Astrocyte (in vitro differentiated cells and primary cell): ENCODE measurements at regions not wholly inside any gene's neighbourhood (a gene's known extent, or its start where the extent isn't known, plus 50 kb on each side); places are given as distances from the start of the nearest gene placed in this dataset.
"Not testable (repeated sequence)": the region's sequence is repeated elsewhere in the genome, so short reads cannot be mapped to it uniquely, and the experiment has no call there.

Experiments
- DNase-seq: peaks from one replicate; pipeline ENCODE4 v3.0.0-alpha.2; 2010; ENCODE audit warnings: low read depth
- FAIRE-seq: peaks from 2 replicates; lab custom pipeline; 2011; peaks lifted over from hg19 to GRCh38; lab: Jason Lieb, UNC
- H2AFZ ChIP-seq: 2 replicates; pipeline ENCODE4 v1.6.0; 2012; ENCODE audit warnings: low read depth, low read length, inconsistent platforms
- H3K27ac ChIP-seq: 2 replicates; pipeline ENCODE4 v1.5.1; 2011; ENCODE audit warnings: low read depth, low read length, inconsistent platforms
- H3K27me3 ChIP-seq: 2 replicates; pipeline ENCODE4 v1.6.0; 2011; ENCODE audit warnings: low read length, inconsistent platforms; ENCODE audit not compliant: insufficient read depth
- H3K36me3 ChIP-seq: 2 replicates; pipeline ENCODE4 v1.5.1; 2011; ENCODE audit warnings: low read length, inconsistent platforms; ENCODE audit not compliant: insufficient read depth
- H3K4me1 ChIP-seq: 2 replicates; pipeline ENCODE4 v1.5.1; 2011; ENCODE audit warnings: low read length, inconsistent platforms; ENCODE audit not compliant: insufficient read depth
- H3K4me2 ChIP-seq: 2 replicates; pipeline ENCODE4 v1.6.0; 2012; ENCODE audit warnings: low read length, inconsistent platforms
- H3K4me3 ChIP-seq: 2 replicates; pipeline ENCODE4 v1.5.1; 2011; ENCODE audit warnings: low read depth, mild to moderate bottlenecking, low read length, inconsistent platforms; ENCODE audit not compliant: insufficient read depth
- H3K79me2 ChIP-seq: 2 replicates; pipeline ENCODE4 v1.6.0; 2012; ENCODE audit warnings: mild to moderate bottlenecking, low read length, inconsistent platforms; ENCODE audit not compliant: insufficient read depth
- H3K9ac ChIP-seq: 2 replicates; pipeline ENCODE4 v1.6.0; 2012; ENCODE audit warnings: mild to moderate bottlenecking, low read length, inconsistent platforms
- H3K9me3 ChIP-seq: 2 replicates; pipeline ENCODE4 v1.5.1; 2012; ENCODE audit warnings: low read depth, mild to moderate bottlenecking, low read length, inconsistent platforms; ENCODE audit not compliant: insufficient read depth
- H4K20me1 ChIP-seq: 2 replicates; pipeline ENCODE4 v1.6.0; 2012; ENCODE audit warnings: low read length, inconsistent platforms; ENCODE audit not compliant: insufficient read depth
- H3K27ac Mint-ChIP-seq: one replicate; pipeline ENCODE4 v1.8.0; 2021; ENCODE audit warnings: mild to moderate bottlenecking, mixed read lengths; ENCODE audit not compliant: unreplicated experiment
- H3K27me3 Mint-ChIP-seq: one replicate; pipeline ENCODE4 v1.8.0; 2021; ENCODE audit warnings: low read depth, mixed read lengths; ENCODE audit not compliant: unreplicated experiment
- H3K36me3 Mint-ChIP-seq: one replicate; pipeline ENCODE4 v1.8.0; 2021; ENCODE audit warnings: low read depth, mixed read lengths; ENCODE audit not compliant: unreplicated experiment
- H3K4me1 Mint-ChIP-seq: one replicate; pipeline ENCODE4 v1.8.0; 2021; ENCODE audit warnings: low read depth, mixed read lengths; ENCODE audit not compliant: unreplicated experiment
- H3K4me3 Mint-ChIP-seq: one replicate; pipeline ENCODE4 v1.8.0; 2021; ENCODE audit warnings: mild to moderate bottlenecking, moderate library complexity, mixed read lengths; ENCODE audit not compliant: unreplicated experiment
- H3K9me3 Mint-ChIP-seq: one replicate; pipeline ENCODE4 v1.8.0; 2021; ENCODE audit warnings: mild to moderate bottlenecking, mixed read lengths; ENCODE audit not compliant: unreplicated experiment
- CTCF ChIP-seq: IDR thresholded peaks from 2 replicates; pipeline ENCODE4 v1.5.1; 2011; ENCODE audit warnings: low read depth, mild to moderate bottlenecking, inconsistent platforms, low read length, moderate library complexity; ENCODE audit not compliant: insufficient read depth
- EZH2 ChIP-seq: IDR thresholded peaks from 2 replicates; pipeline ENCODE4 v1.6.1; 2012; ENCODE audit warnings: mild to moderate bottlenecking, low read length, inconsistent platforms; ENCODE audit not compliant: insufficient read depth

- H3K9me3 ChIP-seq, result no peaks in the 10 kb centered on the region
- H2AFZ ChIP-seq, result no peak overlapping the region
- TF ChIP-seq CTCF, result no peak
- TF ChIP-seq EZH2, result no peak
- Mint-ChIP-seq H3K9me3 (no peaks in the 10 kb centered on the region), H3K4me3 (no peak overlapping the region), H3K27me3 (no peaks in the 10 kb centered on the region), H3K4me1 (no peaks in the 10 kb centered on the region), H3K36me3 (no peaks in the 10 kb centered on the region), H3K27ac (no peak overlapping the region)
- H3K4me1 ChIP-seq, result no peaks in the 10 kb centered on the region
- H3K27ac ChIP-seq, result no peak overlapping the region
- H3K27me3 ChIP-seq, result no peaks in the 10 kb centered on the region
- DNase-seq, result no peak
- FAIRE-seq, result peak; percentile 93
- no peak overlapping the region for H3K4me2 ChIP-seq
- H3K36me3 ChIP-seq, result no peaks in the 10 kb centered on the region
- no peaks in the 10 kb centered on the region for H4K20me1 ChIP-seq
- H3K79me2 ChIP-seq, result no peaks in the 10 kb centered on the region
- no peak overlapping the region for H3K4me3 ChIP-seq
- H3K9ac ChIP-seq, result no peak overlapping the region
These were observed 698.7 kb downstream of the GLUD2 start for GRCh38 chrX:121746105-121746504.

- not testable (repeated sequence) for H3K27me3 Mint-ChIP-seq, H3K36me3 ChIP-seq, H2AFZ ChIP-seq, H4K20me1 ChIP-seq, H3K27ac Mint-ChIP-seq, H3K4me3 ChIP-seq, H3K36me3 Mint-ChIP-seq, H3K4me3 Mint-ChIP-seq, H3K27ac ChIP-seq, DNase-seq, H3K9me3 ChIP-seq, H3K27me3 ChIP-seq, H3K4me2 ChIP-seq, FAIRE-seq, H3K9ac ChIP-seq, H3K4me1 Mint-ChIP-seq, H3K4me1 ChIP-seq, H3K9me3 Mint-ChIP-seq, H3K79me2 ChIP-seq
These were observed 706.2 kb downstream of the GLUD2 start for GRCh38 chrX:121753602-121754001.

GRCh38 chrX:121754301-121754700, 706.9 kb downstream of the GLUD2 start:
- no peak for TF ChIP-seq CTCF
- no peak for TF ChIP-seq EZH2
- no peaks in the 10 kb centered on the region for H3K4me1 ChIP-seq

More at GRCh38 chrX:121754301-121754700, 706.9 kb downstream of the GLUD2 start:
- H3K27ac Mint-ChIP-seq, result no peak overlapping the region
- Histone ChIP-seq H4K20me1 (no peaks in the 10 kb centered on the region), H3K9me3 (no peaks in the 10 kb centered on the region), H3K9ac (no peak overlapping the region), H3K27me3 (no peaks in the 10 kb centered on the region), H2AFZ (no peak overlapping the region), H3K4me3 (no peak overlapping the region), H3K79me2 (no peaks in the 10 kb centered on the region), H3K27ac (no peak overlapping the region), H3K4me2 (no peak overlapping the region), H3K36me3 (no peaks in the 10 kb centered on the region)
- no peaks in the 10 kb centered on the region for H3K36me3 Mint-ChIP-seq
- DNase-seq, result no peak
- H3K9me3 Mint-ChIP-seq, result peaks cover 2% of the 10 kb centered on the region
- no peaks in the 10 kb centered on the region for H3K27me3 Mint-ChIP-seq
- FAIRE-seq, result no peak
- H3K4me1 Mint-ChIP-seq, result no peaks in the 10 kb centered on the region
- no peak overlapping the region for H3K4me3 Mint-ChIP-seq
